Left lobe of liver (tissue), 2 donors: ENCODE measurements at regions not wholly inside any gene's neighbourhood (a gene's known extent, or its start where the extent isn't known, plus 50 kb on each side); places are given as distances from the start of the nearest gene placed in this dataset.

ENCODE experiments used
- ATAC-seq: fragments of 200-7000 bp; cut with Tn5 transposase; one replicate; pipeline ENCODE4 v1.9.1; 2020; ENCODE audit warnings: mild to moderate bottlenecking, moderate library complexity
- DNase-seq: peaks from one replicate; pipeline ENCODE4 v3.0.0-alpha.2; 2020; ENCODE audit warnings: low spot score
- donor health status: DM: no; HTN: no; CAD: no; lungs with moderate emphysema.
- donor health status: DM: no; HTN: yes; CAD: no.

GRCh38 chr7:41312235-41312634 is 390.7 kb downstream of the INHBA start:
- ATAC-seq (no peak), DNase-seq (no peak)

GRCh38 chr7:41311301-41311700 is 391.6 kb downstream of the INHBA start:
- ATAC-seq = no peak
- no peak for DNase-seq

GRCh38 chr7:41306486-41306885 is 396.4 kb downstream of the INHBA start:
- no peak for DNase-seq
- ATAC-seq = no peak

GRCh38 chr7:41305001-41305400 is 397.9 kb downstream of the INHBA start:
- no peak for DNase-seq
- no peak for ATAC-seq

- no peak for DNase-seq
- ATAC-seq = no peak
Observed at GRCh38 chr7:41303709-41304108, 399.2 kb downstream of the INHBA start.

- ATAC-seq (no peak), DNase-seq (no peak)
Observed at GRCh38 chr7:41298409-41298808, 404.5 kb downstream of the INHBA start.

- ATAC-seq = no peak
Observed at GRCh38 chr7:41297166-41297565, 405.7 kb downstream of the INHBA start.

GRCh38 chr7:41295455-41295815 is 407.5 kb downstream of the INHBA start:
- ATAC-seq (peak; percentile 62), DNase-seq (no peak)

More at GRCh38 chr7:41297166-41297565, 405.7 kb downstream of the INHBA start:
- no peak for DNase-seq

- DNase-seq (no peak), ATAC-seq (peak; percentile 91)
Observed at GRCh38 chr7:41294556-41295454, 408.1 kb downstream of the INHBA start.

- ATAC-seq (no peak), DNase-seq (no peak)
Observed at GRCh38 chr7:41292487-41292886, 410.4 kb downstream of the INHBA start.

GRCh38 chr7:41287559-41288335 is 415.1 kb downstream of the INHBA start:
- DNase-seq (peak; percentile 56), ATAC-seq (peak; percentile 97)

- ATAC-seq (no peak), DNase-seq (no peak)
Observed at GRCh38 chr7:41280491-41280890, 422.4 kb downstream of the INHBA start.

- ATAC-seq = peak; percentile 13
Observed at GRCh38 chr7:41277561-41277960, 425.3 kb downstream of the INHBA start.

GRCh38 chr7:41275255-41275654 is 427.6 kb downstream of the INHBA start:
- DNase-seq (no peak), ATAC-seq (no peak)

More at GRCh38 chr7:41277561-41277960, 425.3 kb downstream of the INHBA start:
- DNase-seq = no peak

GRCh38 chr7:41274179-41274578 is 428.7 kb downstream of the INHBA start:
- no peak for ATAC-seq

GRCh38 chr7:41272664-41273063 is 430.2 kb downstream of the INHBA start:
- no peak for DNase-seq
- ATAC-seq = no peak

More at GRCh38 chr7:41274179-41274578, 428.7 kb downstream of the INHBA start:
- no peak for DNase-seq

- DNase-seq (no peak), ATAC-seq (no peak)
Observed at GRCh38 chr7:41268878-41269277, 434.0 kb downstream of the INHBA start.

- DNase-seq (no peak), ATAC-seq (no peak)
Observed at GRCh38 chr7:41261080-41261479, 441.8 kb downstream of the INHBA start.

- no peak for DNase-seq
Observed at GRCh38 chr7:41257660-41258059, 445.2 kb downstream of the INHBA start.

GRCh38 chr7:41256186-41256945 is 446.5 kb downstream of the INHBA start:
- DNase-seq (no peak), ATAC-seq (no peak)

More at GRCh38 chr7:41257660-41258059, 445.2 kb downstream of the INHBA start:
- no peak for ATAC-seq

- ATAC-seq (no peak), DNase-seq (no peak)
Observed at GRCh38 chr7:41255716-41256115, 447.2 kb downstream of the INHBA start.
